ENCODE measurements at regions not wholly inside any gene's neighbourhood (a gene's known extent, or its start where the extent isn't known, plus 50 kb on each side); places are given as distances from the start of the nearest gene placed in this dataset.

DNA sequence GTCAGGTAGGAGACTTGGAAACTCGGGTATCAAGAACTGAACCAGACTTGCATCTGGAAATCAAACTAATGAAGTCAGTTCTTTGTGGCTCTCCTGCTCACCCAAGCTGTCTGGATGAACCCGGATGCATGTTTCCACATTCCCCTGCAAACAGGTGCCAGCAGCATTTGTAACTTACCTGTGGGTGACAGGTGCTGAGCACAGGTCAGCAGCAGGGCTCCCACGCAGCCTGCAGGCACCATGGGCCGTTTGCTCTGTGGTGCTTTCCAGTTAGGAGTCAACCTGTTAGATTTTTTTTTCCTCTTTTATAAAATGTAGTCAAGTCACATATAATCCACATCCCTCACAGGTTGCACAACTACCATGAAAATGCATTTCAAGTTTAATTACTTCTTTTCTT is 385.6 kb upstream of the ADGRL3 start:
- TF ChIP-seq, protein P1, sequence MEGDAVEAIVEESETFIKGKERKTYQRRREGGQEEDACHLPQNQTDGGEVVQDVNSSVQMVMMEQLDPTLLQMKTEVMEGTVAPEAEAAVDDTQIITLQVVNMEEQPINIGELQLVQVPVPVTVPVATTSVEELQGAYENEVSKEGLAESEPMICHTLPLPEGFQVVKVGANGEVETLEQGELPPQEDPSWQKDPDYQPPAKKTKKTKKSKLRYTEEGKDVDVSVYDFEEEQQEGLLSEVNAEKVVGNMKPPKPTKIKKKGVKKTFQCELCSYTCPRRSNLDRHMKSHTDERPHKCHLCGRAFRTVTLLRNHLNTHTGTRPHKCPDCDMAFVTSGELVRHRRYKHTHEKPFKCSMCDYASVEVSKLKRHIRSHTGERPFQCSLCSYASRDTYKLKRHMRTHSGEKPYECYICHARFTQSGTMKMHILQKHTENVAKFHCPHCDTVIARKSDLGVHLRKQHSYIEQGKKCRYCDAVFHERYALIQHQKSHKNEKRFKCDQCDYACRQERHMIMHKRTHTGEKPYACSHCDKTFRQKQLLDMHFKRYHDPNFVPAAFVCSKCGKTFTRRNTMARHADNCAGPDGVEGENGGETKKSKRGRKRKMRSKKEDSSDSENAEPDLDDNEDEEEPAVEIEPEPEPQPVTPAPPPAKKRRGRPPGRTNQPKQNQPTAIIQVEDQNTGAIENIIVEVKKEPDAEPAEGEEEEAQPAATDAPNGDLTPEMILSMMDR (conservative IDR thresholded peaks at IDR 0.05; ENCODE audit: low read length): no peak
- TF ChIP-seq EZH2phosphoT487 (IDR thresholded peaks at IDR 0.05; ENCODE audit: borderline replicate concordance): no peak
